ENCODE measurements at regions not wholly inside any gene's neighbourhood (a gene's known extent, or its start where the extent isn't known, plus 50 kb on each side); places are given as distances from the start of the nearest gene placed in this dataset.

DNA sequence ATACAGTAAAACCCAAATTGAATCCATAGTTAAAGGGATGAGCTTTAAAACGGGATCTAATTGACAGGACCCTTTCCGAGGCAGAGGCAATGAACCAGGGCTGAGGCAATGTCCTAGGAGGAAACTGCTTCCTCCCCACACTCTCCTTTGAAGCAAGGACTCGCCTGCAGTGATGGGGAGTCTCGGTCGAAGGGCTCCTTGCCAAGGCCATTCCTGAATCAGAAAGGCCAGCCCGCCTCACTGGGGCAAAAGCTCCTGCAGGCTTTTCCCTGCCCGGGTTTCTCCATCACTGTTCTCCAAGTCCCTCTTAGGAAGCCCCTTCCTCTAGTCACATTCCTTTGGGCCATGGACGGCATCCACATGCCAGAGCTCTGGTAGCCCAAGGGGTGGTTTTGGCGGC is 132.0 kb downstream of the RBFOX3 start:
- no peak for DNase-seq

DNA sequence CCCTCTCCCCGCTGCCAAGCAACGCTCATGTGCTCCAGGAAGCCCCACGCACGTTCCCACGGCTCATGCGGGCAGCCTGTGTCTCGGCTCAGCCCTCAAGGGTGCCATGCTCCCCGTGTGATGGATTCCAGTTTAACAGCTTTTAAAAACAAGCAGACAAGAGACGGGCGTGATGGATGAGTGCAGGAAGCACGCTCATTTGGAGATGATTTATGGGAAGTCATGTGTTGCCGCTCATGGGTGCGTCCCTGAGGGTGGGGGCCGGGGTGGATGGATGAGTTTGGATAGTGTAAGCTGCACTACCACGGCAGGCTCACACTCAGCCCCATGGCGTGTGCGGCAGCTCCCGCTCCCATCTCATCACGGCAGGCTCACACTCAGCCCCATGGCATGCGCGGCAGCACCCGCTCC is 132.8 kb downstream of the RBFOX3 start:
- peak in 7 of 58 donors; percentile 9 to 63 (median 24) for DNase-seq

DNA sequence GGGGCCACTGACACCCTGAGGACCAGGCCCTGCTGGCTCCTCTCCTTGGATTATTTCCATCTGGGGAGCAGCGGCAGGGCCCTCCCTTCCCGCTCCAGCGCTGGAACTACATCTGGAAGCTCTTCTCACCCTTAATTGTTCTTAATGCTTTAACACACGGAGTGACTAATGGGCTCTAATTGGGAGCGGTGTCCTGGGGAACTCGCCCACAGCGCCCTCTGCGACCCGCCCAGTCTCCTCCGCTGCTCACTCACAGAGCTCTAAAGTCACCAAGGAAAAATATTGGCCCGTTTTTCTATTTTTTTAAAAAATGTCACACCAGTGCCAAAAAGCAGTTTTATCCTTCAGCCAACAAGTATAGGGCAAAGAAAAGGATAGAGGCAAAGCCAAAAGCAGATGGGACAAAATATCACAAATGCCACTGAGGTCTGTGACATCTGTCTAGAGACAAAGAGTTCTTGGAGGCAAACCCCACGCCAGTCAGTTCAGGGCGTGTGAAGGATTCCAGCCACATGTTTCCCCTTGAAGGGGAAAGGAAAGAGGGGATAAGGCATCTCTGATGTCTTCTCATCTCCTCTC is 134.7 kb downstream of the RBFOX3 start:
- no peak for DNase-seq

DNA sequence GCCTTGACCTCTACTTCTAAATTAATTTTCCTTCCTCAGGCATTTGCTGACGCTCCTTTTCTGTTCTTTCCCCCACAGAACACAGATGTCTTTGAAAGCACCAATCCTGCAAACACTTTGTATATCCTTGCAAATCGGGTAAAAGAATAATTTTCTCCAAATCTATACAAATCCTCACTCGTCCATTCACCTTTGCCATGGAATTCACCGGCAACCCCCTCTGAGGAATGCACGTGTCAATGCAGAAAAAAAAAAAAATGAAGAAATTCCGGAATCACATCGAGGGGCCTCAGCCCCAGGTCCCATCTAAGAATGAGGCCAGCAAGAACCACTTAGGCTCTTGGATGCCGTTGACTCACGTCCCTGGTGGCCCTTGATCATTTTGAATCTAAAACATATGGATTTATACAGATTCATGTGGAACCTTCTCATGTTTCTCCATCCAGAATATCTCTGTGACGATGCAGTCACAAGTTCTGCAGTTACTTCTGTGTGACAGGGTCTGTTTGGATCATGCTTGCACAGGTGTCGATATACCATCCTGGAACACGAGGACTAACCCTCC is 136.9 kb downstream of the RBFOX3 start:
- DNase-seq, result no peak

DNA sequence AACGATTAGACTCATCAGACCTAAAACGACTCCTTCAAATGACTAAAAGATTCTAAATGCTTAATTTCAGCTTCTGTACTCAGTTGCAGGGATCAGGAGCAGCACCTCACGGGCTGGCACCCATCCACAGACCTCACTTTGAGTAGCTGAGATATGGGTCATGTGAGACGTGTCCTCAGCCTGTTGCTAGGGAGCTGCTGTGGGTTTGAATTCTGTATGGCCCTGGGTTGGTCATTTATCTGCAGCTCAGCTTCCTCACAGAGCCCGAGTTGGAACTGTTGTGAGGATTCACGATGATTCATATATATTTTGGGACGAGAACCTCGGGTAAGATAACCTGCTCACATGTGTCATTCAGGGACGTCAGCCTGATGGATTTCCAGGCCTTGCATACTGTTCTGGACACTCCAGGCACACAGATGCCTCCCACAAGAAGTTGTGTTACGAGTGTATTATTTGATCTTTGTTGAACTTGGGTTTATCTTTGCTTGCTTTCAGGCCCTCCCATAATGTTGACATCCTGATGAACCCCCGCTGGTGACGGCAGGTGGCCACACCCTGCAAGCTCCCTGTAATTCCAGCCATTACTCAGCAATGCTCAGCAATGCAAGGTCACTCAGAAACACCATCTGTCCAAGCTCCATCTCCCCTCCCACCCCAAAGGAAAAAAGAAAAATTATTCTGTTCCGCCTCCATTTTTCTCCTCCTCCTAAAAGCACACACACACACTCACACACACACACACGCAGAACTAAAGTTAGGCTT is 137.6 kb downstream of the RBFOX3 start:
- DNase-seq, result peak in 1 of 58 donors; percentile 16

- no peak for DNase-seq
These were observed 140.1 kb downstream of the RBFOX3 start for GRCh38 chr17:79470754-79471153.

- DNase-seq, result no peak
These were observed 141.2 kb downstream of the RBFOX3 start for GRCh38 chr17:79469646-79470045.

DNA sequence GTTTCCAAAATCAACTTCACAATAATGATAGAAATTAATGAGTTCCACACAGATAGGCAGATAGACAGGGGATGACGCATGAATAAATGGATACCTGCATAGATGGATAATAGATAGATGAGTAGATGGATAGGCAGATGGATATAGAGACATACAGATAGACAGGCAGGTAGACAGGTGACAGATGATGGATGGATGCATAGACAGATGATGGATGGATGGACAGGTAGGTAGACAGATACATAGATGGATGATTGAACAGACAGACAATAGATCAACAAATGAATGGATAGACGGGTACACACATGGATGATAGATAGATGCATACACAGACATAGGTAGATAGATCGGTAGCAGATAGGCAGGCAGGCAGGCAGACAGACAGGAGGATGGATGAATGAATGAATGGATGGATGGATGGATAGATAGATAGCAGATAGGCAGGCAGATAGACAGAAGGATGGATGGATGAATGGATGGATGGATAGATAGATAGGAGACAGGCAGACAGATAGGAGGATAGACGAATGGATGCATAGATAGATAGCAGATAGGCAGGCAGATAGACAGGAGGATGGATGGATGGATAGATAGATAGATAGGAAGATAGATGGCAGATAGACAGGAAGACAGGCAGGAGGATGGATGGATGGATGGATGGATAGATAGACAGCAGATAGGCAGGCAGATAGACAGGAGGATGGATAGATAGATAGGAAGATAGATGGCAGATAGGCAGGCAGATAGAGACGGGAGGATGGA is 142.5 kb downstream of the RBFOX3 start:
- no peak for DNase-seq

DNA sequence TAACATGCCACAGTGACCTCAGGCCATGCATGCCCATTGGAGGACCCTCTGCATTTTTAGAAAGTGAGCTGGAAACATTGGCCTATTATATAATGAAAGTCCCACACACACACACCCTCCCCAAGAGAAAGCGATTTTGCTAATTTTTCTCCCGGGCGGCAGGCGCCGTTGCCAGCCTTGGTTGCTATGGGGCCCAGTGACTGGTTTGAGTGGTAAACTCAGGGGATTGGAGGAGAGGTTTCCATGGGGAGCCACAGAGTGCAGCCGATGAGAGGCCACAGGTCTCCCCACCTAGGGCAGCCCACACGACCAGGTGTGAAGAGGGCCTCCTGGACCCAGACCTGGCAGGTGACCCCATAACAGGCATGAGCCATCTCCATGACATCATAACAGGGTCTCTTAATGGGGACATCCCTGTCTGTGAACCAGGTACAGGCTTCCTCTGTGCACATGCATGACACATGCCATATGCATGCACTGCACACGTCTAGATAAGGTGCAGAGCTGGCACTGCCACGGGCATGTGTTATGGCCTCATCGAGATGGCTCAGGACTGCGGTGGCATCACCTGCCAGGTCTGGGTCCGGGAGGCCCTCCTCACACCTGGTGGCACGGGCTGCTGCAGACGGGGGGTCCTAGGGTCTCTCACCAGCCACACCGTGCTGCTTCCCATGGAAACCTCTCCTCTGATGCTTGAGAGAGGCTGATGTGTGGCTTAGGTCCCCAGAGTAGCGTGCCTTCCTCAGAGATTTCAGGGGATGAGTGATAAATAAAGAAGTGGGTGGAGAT is 144.1 kb downstream of the RBFOX3 start:
- peak in 31 of 58 donors; percentile 5 to 73 (median 31) for DNase-seq

GRCh38 chr17:79465681-79466025 is 145.2 kb downstream of the RBFOX3 start:
- no peak for DNase-seq

DNA sequence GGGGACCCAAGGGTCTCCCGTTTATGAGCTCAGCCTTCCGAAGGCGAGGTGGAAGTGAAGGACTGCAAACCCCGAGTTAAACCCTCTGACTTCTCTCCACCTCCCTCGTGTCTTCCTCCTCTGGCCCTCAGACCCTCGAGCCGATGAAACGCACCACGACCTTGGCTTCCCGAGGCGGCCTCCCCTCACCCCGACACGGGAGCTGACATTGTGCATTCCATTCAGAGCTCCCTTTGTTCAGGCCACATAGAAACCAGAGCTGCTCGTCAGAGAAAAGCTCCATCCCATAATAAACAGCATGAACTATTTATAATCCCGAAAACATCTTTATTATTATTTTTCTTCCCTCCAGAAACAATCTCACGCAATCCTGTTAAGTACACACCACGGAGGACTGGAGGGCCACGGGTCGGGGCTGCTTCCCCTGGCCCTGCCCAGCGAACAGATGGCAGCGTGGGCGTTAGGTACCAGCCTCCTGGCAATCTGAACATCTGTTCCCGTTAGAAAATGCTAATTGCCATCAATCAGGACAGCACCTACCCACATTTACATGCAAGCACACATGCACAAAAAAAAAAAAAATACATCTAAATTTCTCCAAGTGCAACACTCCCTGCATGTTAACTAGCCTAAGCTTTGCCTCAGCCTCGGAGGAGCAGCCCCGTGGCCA is 145.7 kb downstream of the RBFOX3 start:
- peak in 25 of 58 donors; percentile 10 to 71 (median 32) for DNase-seq

DNA sequence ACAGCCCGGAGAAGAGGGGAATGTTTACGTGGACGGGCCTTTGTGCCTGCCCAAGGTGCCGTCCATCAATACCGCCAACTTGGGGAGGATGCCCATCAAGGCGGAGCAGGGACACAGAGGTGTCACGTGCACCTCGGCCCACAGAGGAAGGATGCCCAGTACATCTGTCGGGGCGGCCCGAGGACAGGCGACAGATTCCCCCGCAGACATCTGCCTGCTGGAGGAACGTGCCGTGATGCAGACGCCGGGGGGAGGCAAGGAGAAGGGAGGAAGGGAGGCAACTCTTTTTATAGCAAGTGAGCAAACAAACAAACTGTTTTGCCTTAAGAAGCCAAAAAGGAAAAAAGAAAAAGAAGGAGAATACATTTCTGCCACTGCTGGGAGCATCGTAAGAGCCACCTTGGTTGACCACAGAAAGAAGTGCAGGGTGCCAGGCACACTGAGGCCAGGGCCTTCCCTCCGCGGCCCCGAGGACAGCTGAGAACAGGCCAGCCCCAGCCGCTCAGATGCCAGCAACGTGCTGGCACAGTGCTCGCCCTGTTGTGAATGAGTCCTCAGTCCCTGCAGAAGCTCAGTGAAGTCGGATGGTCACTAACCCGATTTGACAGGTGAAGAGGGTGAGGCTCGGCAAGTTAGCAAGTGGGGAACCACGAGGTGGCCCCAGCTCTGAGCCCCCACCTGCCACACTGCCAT is 146.4 kb downstream of the RBFOX3 start:
- DNase-seq, result peak in 29 of 58 donors; percentile 12 to 77 (median 32)

DNA sequence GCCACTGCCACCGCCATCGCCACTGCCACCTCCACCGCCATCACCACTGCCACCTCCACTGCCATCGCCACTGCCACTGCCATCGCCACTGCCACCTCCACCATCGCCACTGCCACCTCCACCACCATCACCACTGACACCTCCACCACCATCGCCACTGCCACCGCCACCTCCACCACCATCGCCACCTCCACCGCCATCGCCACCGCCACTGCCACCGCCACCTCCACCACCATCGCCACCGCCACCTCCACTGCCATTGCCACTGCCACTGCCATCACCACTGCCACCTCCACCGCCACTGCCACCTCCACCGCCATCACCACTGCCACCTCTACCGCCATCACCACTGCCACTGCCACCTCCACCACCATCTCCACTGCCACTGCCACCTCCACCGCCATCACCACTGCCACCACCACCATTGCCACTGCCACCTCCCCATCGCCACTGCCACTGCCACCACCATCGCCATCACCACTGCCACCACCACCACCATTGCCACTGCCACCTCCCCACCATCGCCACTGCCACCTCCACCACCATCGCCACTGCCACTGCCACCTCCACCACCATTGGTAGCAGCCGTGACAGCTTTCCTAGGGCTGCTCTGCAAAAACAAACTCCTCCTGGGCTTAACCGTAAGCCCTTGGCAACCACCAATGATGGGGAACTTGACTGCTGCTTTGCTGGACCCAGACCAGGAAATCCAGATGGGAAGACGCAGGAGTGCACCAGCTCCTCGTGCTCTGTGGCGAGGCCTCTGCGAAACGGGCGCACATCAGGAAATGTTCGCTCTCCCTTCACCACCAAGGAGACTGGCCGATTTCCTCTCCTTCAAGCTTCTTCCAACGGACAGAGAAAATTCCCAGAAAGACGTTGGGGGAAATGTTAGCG is 147.2 kb downstream of the RBFOX3 start:
- DNase-seq, result peak in 1 of 58 donors; percentile 41

- DNase-seq, result no peak
These were observed 149.8 kb downstream of the RBFOX3 start for GRCh38 chr17:79461041-79461440.

GRCh38 chr17:79459846-79460245 is 151.0 kb downstream of the RBFOX3 start:
- no peak for DNase-seq

DNA sequence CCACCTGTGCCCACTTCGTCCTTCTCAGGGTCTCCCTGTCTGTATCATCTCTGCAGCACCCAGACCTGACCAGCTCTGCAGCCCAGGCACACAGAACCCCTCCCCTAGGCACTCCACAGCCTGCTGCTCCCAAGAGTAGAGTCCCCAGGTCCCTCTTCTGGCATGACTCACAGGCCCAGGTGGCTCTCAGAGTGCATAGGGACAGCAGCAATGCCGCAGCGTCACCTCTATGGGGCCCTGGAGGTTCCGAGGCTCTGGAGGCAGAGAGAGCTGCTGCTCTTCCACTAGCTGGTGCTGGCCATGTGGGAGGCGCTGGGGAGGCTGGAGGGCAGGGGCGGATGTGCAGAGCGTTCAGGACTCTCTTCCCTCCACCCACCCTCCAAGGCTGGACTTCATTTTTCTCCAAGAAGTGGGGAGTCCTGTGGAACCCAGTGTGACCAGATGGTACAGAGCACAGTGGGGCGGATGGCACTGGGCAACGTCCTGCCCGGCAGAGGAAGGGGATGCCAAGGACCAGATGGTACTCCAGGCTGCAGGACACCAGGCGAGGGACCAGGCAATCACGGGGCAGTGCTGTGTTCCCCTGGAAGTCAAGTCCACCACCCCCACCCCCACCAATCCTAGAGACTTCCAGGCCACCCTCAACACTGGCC is 151.7 kb downstream of the RBFOX3 start:
- no peak for DNase-seq

GRCh38 chr17:79458356-79458755 is 152.5 kb downstream of the RBFOX3 start:
- DNase-seq, result no peak

- no peak for DNase-seq
These were observed 153.0 kb downstream of the RBFOX3 start for GRCh38 chr17:79457889-79458288.
